WTC11 (cell line): ENCODE measurements at regions not wholly inside any gene's neighbourhood (a gene's known extent, or its start where the extent isn't known, plus 50 kb on each side); places are given as distances from the start of the nearest gene placed in this dataset.

Source experiments
- ARID4B ChIP-seq: sonication (generic); formaldehyde crosslinking; IDR thresholded peaks from 2 replicates; pipeline ENCODE4 v1.8.0; 2023; ENCODE audit warnings: missing genetic modification reagents, mild to moderate bottlenecking, borderline replicate concordance
- CBFB ChIP-seq: sonication (generic); formaldehyde crosslinking; IDR thresholded peaks from 2 replicates; pipeline ENCODE4 v1.8.1; 2022; ENCODE audit warnings: mild to moderate bottlenecking, low read depth, missing genetic modification reagents
- CTCF ChIP-seq: fragments of 200-600 bp; IDR thresholded peaks from 2 replicates; pipeline ENCODE4 v1.8.0; 2022; ENCODE audit warnings: antibody characterized with exemption
- ELF4 ChIP-seq: sonication (generic); formaldehyde crosslinking; IDR thresholded peaks from 2 replicates; pipeline ENCODE4 v1.8.1; 2022; ENCODE audit warnings: low read depth, mild to moderate bottlenecking, moderate library complexity, missing genetic modification reagents
- ESRRA ChIP-seq: sonication (generic); formaldehyde crosslinking; IDR thresholded peaks from 2 replicates; pipeline ENCODE4 v1.8.1; 2022; ENCODE audit warnings: mild to moderate bottlenecking, missing genetic modification reagents, borderline replicate concordance
- HMGXB4 ChIP-seq: sonication (generic); formaldehyde crosslinking; IDR thresholded peaks from 2 replicates; pipeline ENCODE4 v1.8.1; 2023; ENCODE audit warnings: mild to moderate bottlenecking, moderate library complexity, missing genetic modification reagents
- SP1 ChIP-seq: sonication (generic); formaldehyde crosslinking; conservative IDR thresholded peaks from 2 replicates; pipeline ENCODE4 v1.8.1; 2022; ENCODE audit warnings: missing genetic modification reagents
- TEAD4 ChIP-seq: sonication (generic); formaldehyde crosslinking; IDR thresholded peaks from 2 replicates; pipeline ENCODE4 v1.8.0; 2022; ENCODE audit warnings: mild to moderate bottlenecking, missing genetic modification reagents
- TF ChIP-seq, protein P1 (sequence below): sonication (generic); formaldehyde crosslinking; conservative IDR thresholded peaks from 2 replicates; pipeline ENCODE4 v1.8.1; 2022; ENCODE audit warnings: mild to moderate bottlenecking, missing genetic modification reagents
- TF ChIP-seq, protein P2 (sequence below): sonication (generic); formaldehyde crosslinking; conservative IDR thresholded peaks from 2 replicates; pipeline ENCODE4 v1.8.1; 2023; ENCODE audit warnings: mild to moderate bottlenecking, low read depth, missing genetic modification reagents, moderate library complexity
- TF ChIP-seq, protein P3 (sequence below): sonication (generic); formaldehyde crosslinking; IDR thresholded peaks from 2 replicates; pipeline ENCODE4 v1.8.0; 2022; ENCODE audit warnings: mild to moderate bottlenecking, missing genetic modification reagents
- TF ChIP-seq, protein P4 (sequence below): sonication (generic); formaldehyde crosslinking; IDR thresholded peaks from 2 replicates; pipeline ENCODE4 v1.8.1; 2022; ENCODE audit warnings: low read depth, missing genetic modification reagents, borderline replicate concordance

DNA sequence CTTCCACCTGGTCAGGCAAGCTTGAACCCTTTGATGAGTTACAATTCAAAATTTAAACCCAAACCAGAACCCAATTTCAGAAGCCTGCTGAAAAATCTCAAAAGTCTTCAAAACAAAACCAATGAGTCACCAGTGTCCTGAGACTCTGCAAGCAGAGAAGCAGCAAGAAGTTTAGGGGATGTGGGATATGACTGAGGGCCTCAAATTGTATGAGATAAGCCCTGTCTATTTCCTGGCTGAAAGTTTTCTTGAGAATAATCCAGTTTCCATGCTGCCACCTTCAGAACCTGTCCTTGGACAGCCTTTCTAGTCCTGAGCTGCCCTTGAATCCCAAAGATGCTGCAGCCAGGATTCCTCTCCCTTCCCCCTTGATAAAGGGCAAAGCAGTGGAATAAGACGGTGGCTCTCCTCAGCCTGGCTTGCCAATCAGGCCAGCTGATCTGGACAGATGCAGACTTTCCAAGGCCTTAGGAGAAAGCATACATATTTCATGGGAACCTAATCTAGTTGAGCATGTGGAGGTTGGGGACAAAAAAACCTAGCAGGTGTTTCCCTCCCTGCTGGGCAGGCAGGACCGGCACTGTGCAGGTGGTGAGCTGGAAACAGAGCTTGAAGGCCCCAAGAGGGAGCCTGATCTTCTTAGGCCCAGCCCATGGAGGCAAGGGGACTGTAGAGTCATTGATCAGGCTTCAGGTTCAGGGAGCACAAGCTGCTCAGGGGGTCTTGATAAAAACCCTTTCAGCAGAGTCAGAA lies 278.0 kb upstream of the MGAT5 start:
- TF ChIP-seq CTCF (no peak), ESRRA (no peak), SP1 (CRISPR knock-in tag) (no peak), TEAD4 (CRISPR knock-in tag) (no peak), HMGXB4 (CRISPR knock-in tag) (no peak), CBFB (CRISPR knock-in tag) (no peak), ELF4 (no peak), ARID4B (no peak)
- TF ChIP-seq, protein P1, sequence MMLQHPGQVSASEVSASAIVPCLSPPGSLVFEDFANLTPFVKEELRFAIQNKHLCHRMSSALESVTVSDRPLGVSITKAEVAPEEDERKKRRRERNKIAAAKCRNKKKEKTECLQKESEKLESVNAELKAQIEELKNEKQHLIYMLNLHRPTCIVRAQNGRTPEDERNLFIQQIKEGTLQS (CRISPR knock-in tag): no peak
- TF ChIP-seq, protein P2, sequence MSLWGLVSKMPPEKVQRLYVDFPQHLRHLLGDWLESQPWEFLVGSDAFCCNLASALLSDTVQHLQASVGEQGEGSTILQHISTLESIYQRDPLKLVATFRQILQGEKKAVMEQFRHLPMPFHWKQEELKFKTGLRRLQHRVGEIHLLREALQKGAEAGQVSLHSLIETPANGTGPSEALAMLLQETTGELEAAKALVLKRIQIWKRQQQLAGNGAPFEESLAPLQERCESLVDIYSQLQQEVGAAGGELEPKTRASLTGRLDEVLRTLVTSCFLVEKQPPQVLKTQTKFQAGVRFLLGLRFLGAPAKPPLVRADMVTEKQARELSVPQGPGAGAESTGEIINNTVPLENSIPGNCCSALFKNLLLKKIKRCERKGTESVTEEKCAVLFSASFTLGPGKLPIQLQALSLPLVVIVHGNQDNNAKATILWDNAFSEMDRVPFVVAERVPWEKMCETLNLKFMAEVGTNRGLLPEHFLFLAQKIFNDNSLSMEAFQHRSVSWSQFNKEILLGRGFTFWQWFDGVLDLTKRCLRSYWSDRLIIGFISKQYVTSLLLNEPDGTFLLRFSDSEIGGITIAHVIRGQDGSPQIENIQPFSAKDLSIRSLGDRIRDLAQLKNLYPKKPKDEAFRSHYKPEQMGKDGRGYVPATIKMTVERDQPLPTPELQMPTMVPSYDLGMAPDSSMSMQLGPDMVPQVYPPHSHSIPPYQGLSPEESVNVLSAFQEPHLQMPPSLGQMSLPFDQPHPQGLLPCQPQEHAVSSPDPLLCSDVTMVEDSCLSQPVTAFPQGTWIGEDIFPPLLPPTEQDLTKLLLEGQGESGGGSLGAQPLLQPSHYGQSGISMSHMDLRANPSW (CRISPR knock-in tag): no peak
- TF ChIP-seq, protein P3, sequence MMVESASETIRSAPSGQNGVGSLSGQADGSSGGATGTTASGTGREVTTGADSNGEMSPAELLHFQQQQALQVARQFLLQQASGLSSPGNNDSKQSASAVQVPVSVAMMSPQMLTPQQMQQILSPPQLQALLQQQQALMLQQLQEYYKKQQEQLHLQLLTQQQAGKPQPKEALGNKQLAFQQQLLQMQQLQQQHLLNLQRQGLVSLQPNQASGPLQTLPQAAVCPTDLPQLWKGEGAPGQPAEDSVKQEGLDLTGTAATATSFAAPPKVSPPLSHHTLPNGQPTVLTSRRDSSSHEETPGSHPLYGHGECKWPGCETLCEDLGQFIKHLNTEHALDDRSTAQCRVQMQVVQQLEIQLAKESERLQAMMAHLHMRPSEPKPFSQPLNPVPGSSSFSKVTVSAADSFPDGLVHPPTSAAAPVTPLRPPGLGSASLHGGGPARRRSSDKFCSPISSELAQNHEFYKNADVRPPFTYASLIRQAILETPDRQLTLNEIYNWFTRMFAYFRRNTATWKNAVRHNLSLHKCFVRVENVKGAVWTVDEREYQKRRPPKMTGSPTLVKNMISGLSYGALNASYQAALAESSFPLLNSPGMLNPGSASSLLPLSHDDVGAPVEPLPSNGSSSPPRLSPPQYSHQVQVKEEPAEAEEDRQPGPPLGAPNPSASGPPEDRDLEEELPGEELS: no peak
- TF ChIP-seq, protein P4, sequence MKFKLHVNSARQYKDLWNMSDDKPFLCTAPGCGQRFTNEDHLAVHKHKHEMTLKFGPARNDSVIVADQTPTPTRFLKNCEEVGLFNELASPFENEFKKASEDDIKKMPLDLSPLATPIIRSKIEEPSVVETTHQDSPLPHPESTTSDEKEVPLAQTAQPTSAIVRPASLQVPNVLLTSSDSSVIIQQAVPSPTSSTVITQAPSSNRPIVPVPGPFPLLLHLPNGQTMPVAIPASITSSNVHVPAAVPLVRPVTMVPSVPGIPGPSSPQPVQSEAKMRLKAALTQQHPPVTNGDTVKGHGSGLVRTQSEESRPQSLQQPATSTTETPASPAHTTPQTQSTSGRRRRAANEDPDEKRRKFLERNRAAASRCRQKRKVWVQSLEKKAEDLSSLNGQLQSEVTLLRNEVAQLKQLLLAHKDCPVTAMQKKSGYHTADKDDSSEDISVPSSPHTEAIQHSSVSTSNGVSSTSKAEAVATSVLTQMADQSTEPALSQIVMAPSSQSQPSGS: no peak
